Gastroesophageal sphincter (tissue), 4 donors: ENCODE measurements at regions not wholly inside any gene's neighbourhood (a gene's known extent, or its start where the extent isn't known, plus 50 kb on each side); places are given as distances from the start of the nearest gene placed in this dataset.
"Not testable (repeated sequence)": the region's sequence is repeated elsewhere in the genome, so short reads cannot be mapped to it uniquely, and the experiment has no call there.

Experiments used
- ATAC-seq: fragments of 150-250 bp; one replicate; pipeline ENCODE4 v1.9.1; 2016; ENCODE audit warnings: mild to moderate bottlenecking, moderate library complexity
- H3K27ac ChIP-seq, 4 donors: fragments of 200-600 bp; sonication (generic) in 3 of 4; 1 replicate in 3 of 4; 2 replicates in 1 of 4; pipeline ENCODE4 v1.5.1; 2016 to 2019
- H3K27me3 ChIP-seq: fragments of 200-600 bp; sonication (generic); one replicate; pipeline ENCODE4 v1.5.1; 2019
- H3K36me3 ChIP-seq, 2 donors: fragments of 200-600 bp; sonication (generic); one replicate each; pipeline ENCODE4 v1.5.1; 2019; ENCODE audit warnings: control low read depth in 1 of 2
- H3K4me1 ChIP-seq, 3 donors: fragments of 200-600 bp; sonication (generic); 1 replicate in 2 of 3; 2 replicates in 1 of 3; pipeline ENCODE4 v1.5.1; 2016 to 2019; ENCODE audit warnings: control low read depth in 2 of 3
- H3K4me3 ChIP-seq, 2 donors: fragments of 200-600 bp; sonication (generic); one replicate each; pipeline ENCODE4 v1.5.1; 2019; ENCODE audit warnings: mild to moderate bottlenecking in 1 of 2, moderate library complexity in 1 of 2
- H3K9me3 ChIP-seq, 3 donors: fragments of 200-600 bp; sonication (generic); one replicate each; pipeline ENCODE4 v1.5.1; 2017 to 2019; ENCODE audit warnings: control low read depth in 2 of 3
- EP300 ChIP-seq: sonication (generic); formaldehyde crosslinking; IDR thresholded peaks from one replicate; pipeline ENCODE4 v1.6.1; 2017; ENCODE audit warnings: antibody characterized with exemption, mild to moderate bottlenecking
- POLR2A ChIP-seq, 2 donors: fragments of 450-650 bp; IDR thresholded peaks; one replicate each; pipeline ENCODE4 v1.6.1; 2017; ENCODE audit warnings: antibody characterized with exemption in 2 of 2, mild to moderate bottlenecking in 2 of 2, moderate library complexity in 1 of 2
- POLR2AphosphoS5 ChIP-seq: sonication (generic); formaldehyde crosslinking; IDR thresholded peaks from one replicate; pipeline ENCODE4 v1.6.1; 2017; ENCODE audit warnings: antibody characterized with exemption
- WGBS, 2 donors: methylation state at CpG; one replicate each; pipeline ENCODE4 v1.1.5; 2018; ENCODE audit warnings: low coverage in 1 of 2; 5-methylcytosine and 5-hydroxymethylcytosine counted together
- TF ChIP-seq, protein P1 (sequence below), 4 experiments: fragments of 200-600 bp in 2 of 4; fragments of 450-650 bp in 2 of 4; sonication (generic) in 1 of 4; IDR thresholded peaks; one replicate each; pipeline ENCODE4 v1.5.1; 2017 to 2019; ENCODE audit warnings: antibody characterized with exemption in 4 of 4, mild to moderate bottlenecking in 2 of 4, moderate library complexity in 2 of 4

DNA sequence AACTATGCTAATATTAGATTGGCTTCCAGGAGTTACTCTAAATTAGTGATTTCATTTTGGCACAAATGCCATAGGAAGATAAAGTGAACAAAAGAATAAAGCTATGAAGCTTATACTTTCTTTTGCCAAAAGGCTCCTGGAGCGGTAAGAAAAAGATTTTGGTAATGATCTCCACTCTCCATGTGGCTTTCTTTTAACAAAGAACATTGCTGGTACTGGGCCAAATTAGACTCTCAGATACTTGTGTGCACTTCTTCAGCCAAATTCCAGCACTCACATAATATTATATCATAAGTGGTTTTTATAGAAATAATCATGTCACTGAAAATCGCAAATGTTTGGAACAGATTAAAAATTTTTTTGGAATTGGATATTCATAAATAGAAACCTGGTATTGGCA is 142.4 kb upstream of the FGF13 start:
- no peaks in the 10 kb centered on the region for H3K9me3 ChIP-seq
- H3K4me1 ChIP-seq, result no peaks in the 10 kb centered on the region
- TF ChIP-seq POLR2A (IDR thresholded peaks at IDR 0.05), result no peak
- H3K36me3 ChIP-seq, result no peaks in the 10 kb centered on the region
- WGBS, 2 donors, result 33 to 64% methylated on average over 2 of the region's 2 CpGs
- H3K4me3 ChIP-seq, result no peak overlapping the region
- no peak for ATAC-seq
- no peak overlapping the region for H3K27ac ChIP-seq
- H3K27me3 ChIP-seq, result no peaks in the 10 kb centered on the region

DNA sequence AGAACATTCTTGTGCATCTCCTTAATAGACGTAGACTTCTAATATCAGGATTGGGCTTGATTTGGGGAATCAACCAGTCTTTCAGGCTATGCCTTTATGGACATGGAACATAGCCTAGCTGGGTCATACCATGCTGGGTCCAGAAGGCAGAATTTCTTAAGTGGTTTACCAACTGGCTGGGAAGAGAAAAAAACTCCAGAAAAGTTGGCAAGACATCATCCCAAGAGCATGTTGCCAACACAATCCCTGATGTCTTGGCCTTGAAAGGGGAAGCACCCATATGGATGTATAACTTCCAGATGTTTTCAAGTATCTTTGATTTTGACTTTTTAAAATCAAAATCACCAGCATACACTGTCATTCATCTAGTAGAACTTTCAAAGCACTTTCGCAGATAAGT is 138.0 kb upstream of the FGF13 start:
- H3K27ac ChIP-seq, result no peak overlapping the region
- WGBS, 2 donors, result 94 to 100% methylated on average over 2 of the region's 2 CpGs

DNA sequence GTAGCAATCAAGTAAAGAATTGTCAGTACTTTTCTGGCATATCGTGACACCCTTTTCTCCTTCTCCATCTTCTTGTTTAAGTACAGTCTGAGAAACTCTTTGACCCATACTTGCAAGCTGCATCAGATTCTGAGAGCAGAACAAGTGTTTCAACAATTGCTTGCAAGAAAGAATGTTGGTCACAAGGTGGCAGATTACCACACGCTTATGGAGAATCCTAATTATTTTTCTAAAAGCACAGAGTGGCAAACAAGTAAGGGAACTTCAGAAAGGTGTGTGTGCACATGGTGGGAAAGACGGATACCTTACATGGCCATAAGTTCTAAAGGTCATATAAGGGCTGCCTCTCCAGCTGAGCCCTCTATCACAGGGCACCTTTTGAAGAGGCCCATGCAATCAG is 136.4 kb upstream of the FGF13 start:
- Histone ChIP-seq H3K4me1 (no peaks in the 10 kb centered on the region), H3K27me3 (no peaks in the 10 kb centered on the region), H3K9me3 (no peaks in the 10 kb centered on the region), H3K27ac (no peak overlapping the region), H3K36me3 (no peaks in the 10 kb centered on the region), H3K4me3 (no peak overlapping the region)
- no peak for ATAC-seq
- TF ChIP-seq POLR2AphosphoS5, result no peak
- TF ChIP-seq, protein P1, sequence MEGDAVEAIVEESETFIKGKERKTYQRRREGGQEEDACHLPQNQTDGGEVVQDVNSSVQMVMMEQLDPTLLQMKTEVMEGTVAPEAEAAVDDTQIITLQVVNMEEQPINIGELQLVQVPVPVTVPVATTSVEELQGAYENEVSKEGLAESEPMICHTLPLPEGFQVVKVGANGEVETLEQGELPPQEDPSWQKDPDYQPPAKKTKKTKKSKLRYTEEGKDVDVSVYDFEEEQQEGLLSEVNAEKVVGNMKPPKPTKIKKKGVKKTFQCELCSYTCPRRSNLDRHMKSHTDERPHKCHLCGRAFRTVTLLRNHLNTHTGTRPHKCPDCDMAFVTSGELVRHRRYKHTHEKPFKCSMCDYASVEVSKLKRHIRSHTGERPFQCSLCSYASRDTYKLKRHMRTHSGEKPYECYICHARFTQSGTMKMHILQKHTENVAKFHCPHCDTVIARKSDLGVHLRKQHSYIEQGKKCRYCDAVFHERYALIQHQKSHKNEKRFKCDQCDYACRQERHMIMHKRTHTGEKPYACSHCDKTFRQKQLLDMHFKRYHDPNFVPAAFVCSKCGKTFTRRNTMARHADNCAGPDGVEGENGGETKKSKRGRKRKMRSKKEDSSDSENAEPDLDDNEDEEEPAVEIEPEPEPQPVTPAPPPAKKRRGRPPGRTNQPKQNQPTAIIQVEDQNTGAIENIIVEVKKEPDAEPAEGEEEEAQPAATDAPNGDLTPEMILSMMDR (IDR thresholded peaks at IDR 0.05), result peak in 1 of 4 experiments; percentile 32
- 33 to 66% methylated on average over 2 to 3 of the region's 3 CpGs for WGBS, 2 donors

More for the DNA sequence above, 138.0 kb upstream of the FGF13 start:
- Histone ChIP-seq H3K4me1 (no peaks in the 10 kb centered on the region), H3K36me3 (no peaks in the 10 kb centered on the region), H3K4me3 (no peak overlapping the region), H3K27me3 (no peaks in the 10 kb centered on the region), H3K9me3 (no peaks in the 10 kb centered on the region)
- no peak for ATAC-seq
- TF ChIP-seq, protein P1 (IDR thresholded peaks at IDR 0.05), result no peak

DNA sequence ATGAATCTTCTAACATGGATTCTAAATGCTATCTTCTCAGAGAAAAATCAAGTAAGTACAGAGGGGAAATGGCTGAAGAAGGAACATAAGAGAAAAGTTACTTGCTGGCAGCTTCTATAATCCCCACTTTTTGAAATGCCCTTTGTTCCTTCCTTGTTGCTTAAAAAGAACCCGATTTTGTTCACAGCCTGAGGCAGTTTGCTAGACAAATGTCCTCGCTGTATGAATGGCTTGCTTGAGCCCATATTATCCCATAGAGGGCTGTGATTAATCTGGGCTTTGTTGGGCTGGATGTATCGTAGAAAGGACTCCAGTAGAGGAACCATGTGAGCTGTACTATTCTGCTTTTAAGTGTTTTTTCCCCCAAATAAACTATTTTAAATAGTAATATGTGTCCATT is 134.3 kb upstream of the FGF13 start:
- Histone ChIP-seq H3K27ac (no peak overlapping the region), H3K9me3 (no peaks in the 10 kb centered on the region), H3K4me3 (no peak overlapping the region), H3K4me1 (no peaks in the 10 kb centered on the region), H3K27me3 (no peaks in the 10 kb centered on the region), H3K36me3 (no peaks in the 10 kb centered on the region)
- no peak for ATAC-seq
- no peak for TF ChIP-seq POLR2A (IDR thresholded peaks at IDR 0.05)
- TF ChIP-seq, protein P1 (IDR thresholded peaks at IDR 0.05), result no peak
- TF ChIP-seq POLR2AphosphoS5, result no peak
- no peak for TF ChIP-seq EP300
- WGBS, 2 donors, result 82% methylated on average over 3 of the region's 3 CpGs; no CpG with 5 or more reads in 1 of the 2 donors

DNA sequence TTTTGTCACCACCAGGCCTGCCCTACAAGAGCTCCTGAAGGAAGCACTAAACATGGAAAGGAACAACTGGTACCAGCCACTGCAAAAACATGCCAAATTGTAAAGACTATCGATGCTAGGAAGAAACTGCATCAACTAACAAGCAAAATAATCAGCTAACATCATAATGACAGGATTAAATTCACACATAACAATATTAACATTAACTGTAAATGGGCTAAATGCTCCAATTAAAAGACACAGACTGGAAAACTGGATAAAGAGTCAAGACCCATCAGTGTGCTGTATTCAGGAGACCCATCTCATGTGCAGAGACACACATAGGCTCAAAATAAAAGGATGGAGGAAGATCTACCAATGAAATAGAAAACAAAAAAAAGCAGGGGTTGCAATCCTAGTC is 95.9 kb upstream of the FGF13 start:
- WGBS, 2 donors, result no CpG with 5 or more reads among the region's 1 CpG
- H3K27ac ChIP-seq, ATAC-seq: not testable (repeated sequence)

DNA sequence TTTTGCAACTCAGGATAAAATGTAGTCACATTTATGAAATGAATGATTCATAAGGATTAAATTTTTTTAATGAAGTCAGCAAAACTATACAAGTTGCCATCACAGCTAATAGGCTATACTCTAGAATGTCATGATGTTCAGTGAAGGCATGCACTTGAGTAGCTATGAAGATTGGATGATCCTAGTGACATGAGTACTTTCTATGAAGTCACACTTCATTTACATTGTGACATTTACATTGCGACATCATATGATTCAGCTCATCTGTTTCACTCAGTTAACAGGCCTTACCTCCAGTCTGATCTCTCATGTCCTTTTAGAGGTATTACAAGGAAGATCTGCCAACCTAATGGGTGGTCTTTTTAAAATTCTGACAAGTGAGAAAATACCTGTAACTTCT is 82.7 kb upstream of the FGF13 start:
- TF ChIP-seq POLR2A (IDR thresholded peaks at IDR 0.05), result no peak
- TF ChIP-seq, protein P1 (IDR thresholded peaks at IDR 0.05), result no peak
- no peak for TF ChIP-seq EP300
- TF ChIP-seq POLR2AphosphoS5, result no peak
- H3K36me3 ChIP-seq, result no peaks in the 10 kb centered on the region
- no peaks in the 10 kb centered on the region for H3K9me3 ChIP-seq
- no peak overlapping the region for H3K4me3 ChIP-seq
- H3K4me1 ChIP-seq, result no peaks in the 10 kb centered on the region
- H3K27ac ChIP-seq, result no peak overlapping the region
- H3K27me3 ChIP-seq, result no peaks in the 10 kb centered on the region
- ATAC-seq, result no peak
- WGBS, 2 donors, result 86 to 100% methylated on average over 1 of the region's 1 CpG

More for the DNA sequence above, 95.9 kb upstream of the FGF13 start:
- H3K27me3 ChIP-seq, H3K36me3 ChIP-seq, H3K4me3 ChIP-seq, H3K9me3 ChIP-seq, H3K4me1 ChIP-seq: not testable (repeated sequence)
